ENCODE measurements at regions not wholly inside any gene's neighbourhood (a gene's known extent, or its start where the extent isn't known, plus 50 kb on each side); places are given as distances from the start of the nearest gene placed in this dataset.

DNA sequence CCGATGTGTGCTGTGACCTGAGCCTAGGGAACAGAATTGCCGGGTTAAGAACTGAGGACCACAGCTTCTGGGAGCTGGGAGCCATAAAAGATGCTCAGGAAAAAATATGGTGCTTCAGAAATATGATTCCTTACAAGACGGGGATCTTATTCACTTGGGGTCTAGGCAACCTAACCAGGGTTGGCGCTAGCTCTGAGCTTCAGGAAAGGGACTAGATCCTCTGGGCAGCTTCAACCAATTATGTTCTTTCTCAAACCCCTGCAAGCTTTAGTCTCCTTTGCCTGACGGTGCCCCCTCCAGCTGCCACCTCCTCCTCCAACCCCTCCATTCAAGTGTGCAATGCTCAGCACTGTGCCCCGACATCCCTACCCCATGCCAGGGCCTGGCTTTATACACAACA lies 634.1 kb upstream of the CADM1 start:
- TF ChIP-seq, protein P1, sequence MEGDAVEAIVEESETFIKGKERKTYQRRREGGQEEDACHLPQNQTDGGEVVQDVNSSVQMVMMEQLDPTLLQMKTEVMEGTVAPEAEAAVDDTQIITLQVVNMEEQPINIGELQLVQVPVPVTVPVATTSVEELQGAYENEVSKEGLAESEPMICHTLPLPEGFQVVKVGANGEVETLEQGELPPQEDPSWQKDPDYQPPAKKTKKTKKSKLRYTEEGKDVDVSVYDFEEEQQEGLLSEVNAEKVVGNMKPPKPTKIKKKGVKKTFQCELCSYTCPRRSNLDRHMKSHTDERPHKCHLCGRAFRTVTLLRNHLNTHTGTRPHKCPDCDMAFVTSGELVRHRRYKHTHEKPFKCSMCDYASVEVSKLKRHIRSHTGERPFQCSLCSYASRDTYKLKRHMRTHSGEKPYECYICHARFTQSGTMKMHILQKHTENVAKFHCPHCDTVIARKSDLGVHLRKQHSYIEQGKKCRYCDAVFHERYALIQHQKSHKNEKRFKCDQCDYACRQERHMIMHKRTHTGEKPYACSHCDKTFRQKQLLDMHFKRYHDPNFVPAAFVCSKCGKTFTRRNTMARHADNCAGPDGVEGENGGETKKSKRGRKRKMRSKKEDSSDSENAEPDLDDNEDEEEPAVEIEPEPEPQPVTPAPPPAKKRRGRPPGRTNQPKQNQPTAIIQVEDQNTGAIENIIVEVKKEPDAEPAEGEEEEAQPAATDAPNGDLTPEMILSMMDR (IDR thresholded peaks at IDR 0.05; ENCODE audit: control extremely low read depth, extremely low read depth, low read depth, missing control alignments), result no peak
- CTCF ChIA-PET, result interaction anchor here (1.7 kb wide), 1 partner anchor 12 kb away, joined by 3 read pairs; no protein-coding TSS in a partner anchor
- POLR2A ChIA-PET, result no interaction called here
- DNase-seq (ENCODE audit: extremely low spot score), result no peak

DNA sequence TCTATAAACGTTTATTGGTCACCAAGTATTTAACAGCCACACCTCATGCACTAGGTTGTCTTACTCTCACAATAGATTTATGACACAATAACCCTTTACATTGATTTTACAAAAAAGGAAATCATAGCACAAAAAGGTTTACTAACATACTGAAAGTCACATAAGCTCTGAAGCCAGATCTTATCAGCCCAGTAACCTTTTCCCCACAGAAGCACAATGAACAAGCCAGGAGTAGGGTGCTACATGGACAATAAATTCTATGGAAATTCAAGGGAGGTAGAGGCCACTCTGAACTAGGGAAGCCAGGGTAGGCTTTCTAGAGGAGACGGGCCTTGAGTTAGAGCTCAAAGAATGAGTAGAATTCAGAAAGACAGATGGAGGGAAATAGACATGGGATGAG lies 633.5 kb upstream of the CADM1 start:
- TF ChIP-seq, protein P1 (IDR thresholded peaks at IDR 0.05; ENCODE audit: control extremely low read depth, extremely low read depth, low read depth, missing control alignments), result no peak
- ChIA-PET POLR2A (no interaction called here), CTCF (interaction anchor here (1.2 to 1.7 kb wide), 4 partner anchors 10 to 554 kb away, joined by 3 to 4 read pairs (median 3); no protein-coding TSS in a partner anchor)
- DNase-seq (ENCODE audit: extremely low spot score), result no peak

DNA sequence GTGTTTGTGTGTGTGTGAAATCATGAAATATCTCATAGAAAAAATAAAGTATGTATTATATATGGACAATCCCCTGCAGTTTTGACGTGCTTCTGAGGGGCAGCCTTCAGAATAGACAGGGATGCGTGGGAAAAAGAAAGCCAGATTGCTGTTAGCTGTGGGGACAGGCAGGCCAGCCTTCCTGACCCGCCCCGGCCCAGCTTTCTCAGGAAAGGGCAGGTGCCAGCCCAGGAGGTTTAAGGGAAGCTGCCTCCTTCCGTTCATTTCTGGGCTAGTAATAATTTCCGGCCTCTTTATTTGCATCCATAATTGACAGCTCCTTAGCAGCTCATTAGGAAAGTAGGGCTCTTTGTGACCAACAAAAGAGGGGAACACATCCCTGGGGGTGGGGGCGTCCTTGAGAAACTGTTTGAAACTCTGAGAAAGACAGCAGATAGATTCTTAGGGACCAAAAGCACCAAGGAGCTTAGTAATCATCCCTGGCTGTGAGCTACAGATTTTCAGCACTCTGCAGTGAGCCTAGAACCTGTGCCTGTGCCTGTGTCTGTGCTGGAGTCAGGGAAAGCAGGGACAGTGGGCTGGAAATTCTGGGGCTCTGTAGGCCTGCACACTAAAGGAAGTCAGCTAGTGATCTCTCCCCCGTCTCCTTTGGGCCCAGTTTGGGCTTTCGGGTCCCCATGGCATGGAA lies 632.9 kb upstream of the CADM1 start:
- ChIA-PET POLR2A (no interaction called here), CTCF (interaction anchor here (1.2 to 1.7 kb wide), 4 partner anchors 9 to 554 kb away, joined by 3 to 4 read pairs (median 3); no protein-coding TSS in a partner anchor)
- TF ChIP-seq, protein P1 (IDR thresholded peaks at IDR 0.05; ENCODE audit: control extremely low read depth, extremely low read depth, low read depth, missing control alignments), result no peak
- no peak for DNase-seq (ENCODE audit: extremely low spot score)

DNA sequence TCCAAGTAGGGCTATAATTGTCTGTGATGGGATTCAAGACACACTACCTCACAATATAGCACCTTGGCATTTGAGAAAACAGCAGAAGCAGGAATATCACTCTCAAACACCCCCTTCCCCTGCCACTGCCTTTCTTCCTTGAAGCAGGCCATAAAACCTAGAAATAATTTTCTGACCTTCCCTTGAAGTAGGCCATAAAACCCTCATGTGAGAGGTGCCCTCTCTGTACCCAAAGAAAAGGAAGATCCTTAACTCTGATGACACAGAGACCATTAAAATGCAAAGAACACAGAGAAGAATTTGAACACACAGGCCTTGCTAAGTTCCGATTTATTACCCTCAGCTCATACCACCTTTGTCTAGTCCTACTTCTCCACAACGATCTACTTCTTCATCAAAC lies 631.7 kb upstream of the CADM1 start:
- TF ChIP-seq, protein P1 (IDR thresholded peaks at IDR 0.05; ENCODE audit: control extremely low read depth, extremely low read depth, low read depth, missing control alignments), result no peak
- ChIA-PET POLR2A (no interaction called here), CTCF (no interaction called here)

DNA sequence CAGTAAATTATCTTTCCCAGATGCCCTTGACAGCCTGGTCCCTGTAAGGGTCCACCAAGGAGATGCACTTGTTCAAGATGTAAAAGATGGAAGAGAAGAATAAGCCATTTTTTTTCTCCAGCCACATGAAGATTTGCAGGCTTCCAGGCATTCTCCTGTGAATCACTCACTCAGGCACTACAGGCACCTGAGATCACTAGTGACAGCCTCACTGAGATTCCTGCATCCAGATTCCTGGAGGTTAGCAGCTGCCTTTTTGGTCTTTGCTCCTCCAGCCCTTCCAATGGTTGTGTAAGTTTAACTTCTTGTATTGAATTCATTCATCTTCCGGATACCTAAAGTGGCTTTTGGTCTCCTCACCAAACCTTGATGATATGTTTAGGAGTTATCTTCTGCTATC lies 630.2 kb upstream of the CADM1 start:
- no peak for DNase-seq (ENCODE audit: extremely low spot score)
- TF ChIP-seq, protein P1 (IDR thresholded peaks at IDR 0.05; ENCODE audit: control extremely low read depth, extremely low read depth, low read depth, missing control alignments), result no peak
- CTCF ChIA-PET, result interaction anchor here (1.4 kb wide), 1 partner anchor 54 kb away, joined by 3 read pairs; no protein-coding TSS in a partner anchor
- POLR2A ChIA-PET, result no interaction called here

More for the DNA sequence above, 631.7 kb upstream of the CADM1 start:
- DNase-seq (ENCODE audit: extremely low spot score), result no peak

DNA sequence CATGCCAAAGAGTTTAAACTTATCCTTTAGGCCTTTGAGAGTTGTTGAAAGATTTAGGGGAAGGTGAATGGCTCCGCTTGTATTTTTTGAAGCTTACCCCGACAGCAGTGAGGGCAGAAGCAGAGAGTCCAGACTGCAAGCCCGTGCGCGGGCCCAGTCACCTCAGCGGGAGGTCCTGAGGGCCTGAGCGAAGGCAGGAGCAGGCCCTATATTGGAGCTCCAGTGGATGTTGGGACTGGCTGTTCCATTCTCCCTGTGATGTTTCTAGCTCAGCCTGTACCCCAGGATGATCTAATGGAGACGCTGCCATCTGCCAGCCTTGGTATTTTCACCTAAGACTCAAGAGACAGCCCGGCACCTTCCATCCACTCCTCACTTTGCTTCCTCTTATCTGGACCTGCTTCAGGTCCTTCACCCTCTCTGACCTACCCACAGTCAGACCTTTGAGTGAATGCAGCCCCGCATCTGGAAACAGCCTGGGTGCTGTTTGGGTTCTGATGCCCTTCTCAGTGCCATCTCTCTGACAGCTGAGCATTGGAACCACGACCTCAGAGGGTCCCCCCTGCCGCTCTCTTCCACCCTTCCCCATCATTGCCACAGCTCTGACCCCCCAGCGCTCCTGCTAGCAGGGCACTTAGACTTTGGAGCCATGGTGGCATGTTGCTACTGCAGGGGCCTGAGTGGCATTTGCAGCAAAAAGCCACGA lies 628.2 kb upstream of the CADM1 start:
- ChIA-PET POLR2A (no interaction called here), CTCF (interaction anchor here (1.5 kb wide), 1 partner anchor 13 kb away, joined by 3 read pairs; no protein-coding TSS in a partner anchor)
- TF ChIP-seq, protein P1 (IDR thresholded peaks at IDR 0.05; ENCODE audit: control extremely low read depth, extremely low read depth, low read depth, missing control alignments), result no peak
- DNase-seq (ENCODE audit: extremely low spot score), result no peak

All from GM10248 (cell line).